DMS 273 (cell line): ENCODE measurements at regions not wholly inside any gene's neighbourhood (a gene's known extent, or its start where the extent isn't known, plus 50 kb on each side); places are given as distances from the start of the nearest gene placed in this dataset.

Source experiments
- DNase-seq: peaks from one replicate; lab custom pipeline; 2025; ENCODE audit not compliant: unreplicated experiment; lab: John Stamatoyannopoulos, UW

DNA sequence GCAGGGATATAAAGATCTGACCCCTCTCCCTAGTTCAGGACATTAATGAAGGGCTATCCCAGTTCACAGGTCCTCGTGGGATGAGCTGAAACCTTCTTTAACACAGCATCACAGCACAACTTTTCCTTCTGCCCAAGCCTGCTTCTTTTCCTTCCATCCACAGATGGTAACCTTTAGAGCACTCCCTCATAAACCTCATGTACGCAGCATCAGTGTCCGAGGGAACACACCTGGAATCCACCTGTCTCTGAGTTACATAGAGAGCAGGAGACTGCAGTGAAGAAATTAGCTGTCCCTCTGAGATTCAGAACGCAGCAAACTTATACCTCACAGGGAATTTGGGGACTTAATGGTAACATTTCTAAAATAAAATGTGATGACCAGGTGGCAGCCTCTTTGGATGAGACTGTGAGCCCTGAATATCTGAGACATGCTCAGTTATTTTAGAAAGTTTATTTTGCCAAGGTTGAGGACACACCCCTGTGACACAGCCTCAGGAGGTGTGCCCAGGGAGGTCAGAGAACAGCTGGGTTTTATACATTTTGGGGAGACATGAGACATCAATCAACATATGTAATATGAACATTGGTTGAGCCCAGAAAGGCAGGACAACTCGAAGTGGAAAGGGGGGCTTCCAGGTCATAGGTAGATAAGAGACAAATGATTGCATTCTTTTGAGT lies 73.8 kb upstream of the PACRGL start:
- no peak for DNase-seq

DNA sequence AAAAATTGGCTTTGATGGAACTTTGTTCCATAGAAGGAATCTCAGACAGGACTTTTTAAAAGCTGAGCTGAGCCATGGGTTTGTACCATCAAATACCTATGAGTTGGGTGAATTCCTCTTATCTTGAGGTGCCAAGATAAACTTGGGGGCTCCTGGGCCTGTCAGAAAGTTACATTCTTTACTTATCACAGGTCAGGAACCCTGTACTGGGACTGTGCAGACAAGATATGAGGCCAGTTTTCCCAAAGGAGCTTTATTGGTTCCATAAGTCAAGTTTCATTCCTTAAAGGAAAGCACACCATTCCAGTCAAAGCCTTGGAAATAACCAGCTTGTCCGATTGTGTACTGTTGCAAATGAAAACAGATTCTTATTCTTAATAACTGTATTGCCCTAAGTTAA lies 72.4 kb upstream of the PACRGL start:
- DNase-seq, result no peak

- no peak for DNase-seq
Observed at GRCh38 chr4:20629186-20630106, 70.8 kb upstream of the PACRGL start.

DNA sequence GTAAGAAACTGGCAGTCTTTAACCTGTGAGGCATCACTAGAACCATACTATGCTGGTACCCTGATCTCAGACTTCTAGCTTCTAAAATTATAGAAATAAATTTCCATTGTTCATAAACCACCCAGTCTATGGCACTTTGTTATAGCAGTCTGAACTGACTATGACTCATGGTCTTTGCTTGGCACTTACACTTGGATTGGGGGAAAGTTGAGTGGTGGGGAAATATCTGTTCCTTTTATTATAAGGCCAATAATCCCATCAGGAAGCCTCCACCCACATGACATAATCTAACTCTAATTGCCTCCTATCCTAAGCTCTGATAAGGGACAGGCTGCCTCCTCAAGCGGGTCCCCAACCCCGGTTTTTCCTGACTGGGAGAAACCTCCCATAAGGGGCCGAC lies 61.4 kb upstream of the PACRGL start:
- no peak for DNase-seq

DNA sequence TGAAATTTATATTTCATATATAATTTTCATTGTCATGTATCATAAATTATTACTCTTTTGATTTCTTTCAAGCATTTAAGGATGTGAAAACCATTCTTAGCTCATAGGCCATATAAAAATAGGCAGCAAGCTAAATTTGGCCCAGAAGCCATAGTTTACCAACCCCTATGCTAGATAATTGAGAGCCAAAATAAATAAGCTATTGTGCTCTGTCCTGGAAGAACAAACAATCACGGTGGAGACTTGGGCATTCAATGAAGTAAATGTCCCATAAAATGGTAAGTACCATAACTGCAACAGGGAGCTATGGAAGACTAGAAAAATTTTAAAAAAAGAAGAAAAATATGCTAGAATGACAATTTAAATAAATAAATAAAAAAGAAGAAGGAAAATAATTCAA lies 60.9 kb upstream of the PACRGL start:
- DNase-seq, result no peak

- no peak for DNase-seq
Observed at GRCh38 chr4:20640989-20641388, 59.3 kb upstream of the PACRGL start.

- DNase-seq, result no peak
Observed at GRCh38 chr4:20641976-20642375, 58.3 kb upstream of the PACRGL start.

DNA sequence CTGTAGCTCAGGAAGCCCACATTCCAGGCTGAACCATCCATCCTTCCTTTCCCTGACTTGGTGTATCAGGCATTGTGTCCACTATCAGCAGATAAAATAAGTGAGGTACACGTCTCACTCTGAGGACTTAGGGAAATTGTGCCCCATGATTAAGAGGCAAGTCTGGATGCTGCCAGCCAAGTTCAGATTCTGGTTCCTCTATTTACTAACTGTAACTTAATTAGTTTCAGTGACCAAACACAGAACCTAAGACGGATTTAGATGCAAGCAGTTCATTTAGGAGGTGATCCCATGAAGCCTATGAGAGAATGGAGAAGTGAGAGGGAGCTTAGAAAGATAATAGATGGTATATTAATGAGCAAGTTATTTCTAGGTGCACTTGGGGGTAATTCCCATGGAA lies 56.6 kb upstream of the PACRGL start:
- DNase-seq, result no peak

DNA sequence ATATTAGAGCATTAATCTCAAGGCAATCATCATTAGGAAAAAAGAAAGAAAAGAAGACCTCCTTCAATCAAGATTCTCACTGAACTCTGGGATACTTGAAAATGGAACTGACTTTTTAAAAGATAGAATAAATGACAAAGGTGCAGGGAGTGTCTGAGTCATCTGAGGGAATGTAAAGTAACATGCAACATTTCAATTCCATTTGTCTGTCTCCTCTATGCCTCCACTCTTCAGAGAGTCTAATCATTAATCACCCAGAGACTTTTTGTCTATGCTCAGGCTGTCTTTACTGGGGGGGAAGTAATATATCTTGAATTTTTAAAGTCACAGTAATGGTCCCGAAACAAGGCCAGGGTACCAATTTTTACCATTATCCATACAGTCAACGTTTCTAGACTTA lies 55.0 kb upstream of the PACRGL start:
- no peak for DNase-seq

GRCh38 chr4:20646287-20646686 lies 54.0 kb upstream of the PACRGL start:
- DNase-seq, result no peak
